ENCODE measurements at regions not wholly inside any gene's neighbourhood (a gene's known extent, or its start where the extent isn't known, plus 50 kb on each side); places are given as distances from the start of the nearest gene placed in this dataset.

DNA sequence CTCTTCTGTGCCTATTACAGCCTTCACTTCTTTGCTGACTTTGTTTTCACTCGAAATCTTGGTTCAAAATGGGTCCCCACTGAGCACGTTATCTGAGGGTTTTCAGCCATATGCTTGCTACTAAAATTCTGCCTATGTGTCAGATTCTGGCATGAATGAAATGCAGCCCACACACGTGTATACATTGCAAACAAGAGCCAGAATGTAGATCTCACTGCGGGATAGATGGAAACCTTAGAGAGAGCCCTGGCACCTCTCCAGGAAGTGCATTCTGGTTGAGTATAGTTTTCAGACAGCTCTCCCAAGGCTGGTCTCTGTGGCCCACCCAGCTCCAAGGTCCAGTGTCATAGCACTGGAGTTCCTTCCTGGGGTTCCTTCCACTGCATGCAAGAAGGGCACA is 234.7 kb upstream of the GJB5 start:
- DNase-seq (ENCODE audit: low spot score): no peak
- 53% methylated on average over 4 of the region's 4 CpGs for WGBS
- Histone ChIP-seq H3K27me3 (ENCODE audit: control insufficient read depth in 4 of 4, insufficient read depth in 4 of 4, low read length in 3 of 4) (peaks cover 0 to 13% (median 4%) of the 10 kb centered on the region in 4 donors), H3K9me3 (ENCODE audit: control insufficient read depth in 4 of 4, low read length in 3 of 4) (no peaks in the 10 kb centered on the region), H3K4me3 (ENCODE audit: low read depth in 1 of 3, low read length in 3 of 3) (no peak overlapping the region), H3K9ac (ENCODE audit: low read depth in 1 of 2, low read length in 2 of 2) (no peak overlapping the region), H3K36me3 (ENCODE audit: control insufficient read depth in 4 of 4, insufficient read depth in 3 of 4, low read depth in 1 of 4, low read length in 3 of 4) (no peaks in the 10 kb centered on the region), H3K4me1 (ENCODE audit: control insufficient read depth in 4 of 4, insufficient read depth in 4 of 4, low read length in 3 of 4) (no peaks in the 10 kb centered on the region), H3K27ac (ENCODE audit: low read depth in 1 of 2, low read length in 2 of 2) (no peak overlapping the region)
- TF ChIP-seq NR2F2 (IDR thresholded peaks at IDR 0.05): no peak
- TF ChIP-seq RAD21 (IDR thresholded peaks at IDR 0.05): no peak
- no peak for TF ChIP-seq ZBTB33 (IDR thresholded peaks at IDR 0.05)
- no peak for TF ChIP-seq ATF3 (IDR thresholded peaks at IDR 0.05)
- no peak for TF ChIP-seq YY1 (IDR thresholded peaks at IDR 0.05)
- no peak for TF ChIP-seq TAF1 (conservative IDR thresholded peaks at IDR 0.05)
- TF ChIP-seq FOXA2 (IDR thresholded peaks at IDR 0.05): no peak
- no peak for TF ChIP-seq JUND (IDR thresholded peaks at IDR 0.05)
- TF ChIP-seq EGR1 (IDR thresholded peaks at IDR 0.05; ENCODE audit: low read depth in 2 of 2): no peak
- TF ChIP-seq, protein P1, sequence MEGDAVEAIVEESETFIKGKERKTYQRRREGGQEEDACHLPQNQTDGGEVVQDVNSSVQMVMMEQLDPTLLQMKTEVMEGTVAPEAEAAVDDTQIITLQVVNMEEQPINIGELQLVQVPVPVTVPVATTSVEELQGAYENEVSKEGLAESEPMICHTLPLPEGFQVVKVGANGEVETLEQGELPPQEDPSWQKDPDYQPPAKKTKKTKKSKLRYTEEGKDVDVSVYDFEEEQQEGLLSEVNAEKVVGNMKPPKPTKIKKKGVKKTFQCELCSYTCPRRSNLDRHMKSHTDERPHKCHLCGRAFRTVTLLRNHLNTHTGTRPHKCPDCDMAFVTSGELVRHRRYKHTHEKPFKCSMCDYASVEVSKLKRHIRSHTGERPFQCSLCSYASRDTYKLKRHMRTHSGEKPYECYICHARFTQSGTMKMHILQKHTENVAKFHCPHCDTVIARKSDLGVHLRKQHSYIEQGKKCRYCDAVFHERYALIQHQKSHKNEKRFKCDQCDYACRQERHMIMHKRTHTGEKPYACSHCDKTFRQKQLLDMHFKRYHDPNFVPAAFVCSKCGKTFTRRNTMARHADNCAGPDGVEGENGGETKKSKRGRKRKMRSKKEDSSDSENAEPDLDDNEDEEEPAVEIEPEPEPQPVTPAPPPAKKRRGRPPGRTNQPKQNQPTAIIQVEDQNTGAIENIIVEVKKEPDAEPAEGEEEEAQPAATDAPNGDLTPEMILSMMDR (IDR thresholded peaks at IDR 0.05; ENCODE audit: low read depth, low read length, missing input control): no peak

- no peaks in the 10 kb centered on the region for H3K36me3 ChIP-seq (ENCODE audit: control insufficient read depth in 4 of 4, insufficient read depth in 3 of 4, low read depth in 1 of 4, low read length in 3 of 4)
- no peak overlapping the region for H3K4me3 ChIP-seq (ENCODE audit: low read depth in 1 of 3, low read length in 3 of 3)
- TF ChIP-seq, protein P1 (IDR thresholded peaks at IDR 0.05; ENCODE audit: low read depth, low read length, missing input control): no peak
- TF ChIP-seq MAX (IDR thresholded peaks at IDR 0.05) (no peak), SP1 (IDR thresholded peaks at IDR 0.05) (no peak), FOXA1 (IDR thresholded peaks at IDR 0.05) (no peak), HNF4A (conservative IDR thresholded peaks at IDR 0.05) (no peak), JUND (IDR thresholded peaks at IDR 0.05) (no peak), EGR1 (IDR thresholded peaks at IDR 0.05; ENCODE audit: low read depth in 2 of 2) (no peak), RXRA (IDR thresholded peaks at IDR 0.05) (no peak), GABPA (IDR thresholded peaks at IDR 0.05 in 1 of 2, conservative IDR thresholded peaks at IDR 0.05 in 1 of 2) (no peak), NR2F2 (IDR thresholded peaks at IDR 0.05) (no peak), YY1 (IDR thresholded peaks at IDR 0.05) (no peak), HNF4G (IDR thresholded peaks at IDR 0.05) (no peak)
- TF ChIP-seq, protein P2, sequence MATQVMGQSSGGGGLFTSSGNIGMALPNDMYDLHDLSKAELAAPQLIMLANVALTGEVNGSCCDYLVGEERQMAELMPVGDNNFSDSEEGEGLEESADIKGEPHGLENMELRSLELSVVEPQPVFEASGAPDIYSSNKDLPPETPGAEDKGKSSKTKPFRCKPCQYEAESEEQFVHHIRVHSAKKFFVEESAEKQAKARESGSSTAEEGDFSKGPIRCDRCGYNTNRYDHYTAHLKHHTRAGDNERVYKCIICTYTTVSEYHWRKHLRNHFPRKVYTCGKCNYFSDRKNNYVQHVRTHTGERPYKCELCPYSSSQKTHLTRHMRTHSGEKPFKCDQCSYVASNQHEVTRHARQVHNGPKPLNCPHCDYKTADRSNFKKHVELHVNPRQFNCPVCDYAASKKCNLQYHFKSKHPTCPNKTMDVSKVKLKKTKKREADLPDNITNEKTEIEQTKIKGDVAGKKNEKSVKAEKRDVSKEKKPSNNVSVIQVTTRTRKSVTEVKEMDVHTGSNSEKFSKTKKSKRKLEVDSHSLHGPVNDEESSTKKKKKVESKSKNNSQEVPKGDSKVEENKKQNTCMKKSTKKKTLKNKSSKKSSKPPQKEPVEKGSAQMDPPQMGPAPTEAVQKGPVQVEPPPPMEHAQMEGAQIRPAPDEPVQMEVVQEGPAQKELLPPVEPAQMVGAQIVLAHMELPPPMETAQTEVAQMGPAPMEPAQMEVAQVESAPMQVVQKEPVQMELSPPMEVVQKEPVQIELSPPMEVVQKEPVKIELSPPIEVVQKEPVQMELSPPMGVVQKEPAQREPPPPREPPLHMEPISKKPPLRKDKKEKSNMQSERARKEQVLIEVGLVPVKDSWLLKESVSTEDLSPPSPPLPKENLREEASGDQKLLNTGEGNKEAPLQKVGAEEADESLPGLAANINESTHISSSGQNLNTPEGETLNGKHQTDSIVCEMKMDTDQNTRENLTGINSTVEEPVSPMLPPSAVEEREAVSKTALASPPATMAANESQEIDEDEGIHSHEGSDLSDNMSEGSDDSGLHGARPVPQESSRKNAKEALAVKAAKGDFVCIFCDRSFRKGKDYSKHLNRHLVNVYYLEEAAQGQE (IDR thresholded peaks at IDR 0.05): no peak
- DNase-seq (ENCODE audit: low spot score): no peak
- no peak overlapping the region for H3K27ac ChIP-seq (ENCODE audit: low read depth in 1 of 2, low read length in 2 of 2)
- H3K9me3 ChIP-seq (ENCODE audit: control insufficient read depth in 4 of 4, low read length in 3 of 4): no peaks in the 10 kb centered on the region
- H3K27me3 ChIP-seq (ENCODE audit: control insufficient read depth in 4 of 4, insufficient read depth in 4 of 4, low read length in 3 of 4): peaks cover 0 to 16% (median 2%) of the 10 kb centered on the region in 4 donors
- H3K4me1 ChIP-seq (ENCODE audit: control insufficient read depth in 4 of 4, insufficient read depth in 4 of 4, low read length in 3 of 4): no peaks in the 10 kb centered on the region
- H3K9ac ChIP-seq (ENCODE audit: low read depth in 1 of 2, low read length in 2 of 2): no peak overlapping the region
Observed at GRCh38 chr1:34524783-34525182, 230.1 kb upstream of the GJB5 start.

Measured in liver (tissue), 8 donors.